Skeletal muscle cell (primary cell): ENCODE measurements at regions not wholly inside any gene's neighbourhood (a gene's known extent, or its start where the extent isn't known, plus 50 kb on each side); places are given as distances from the start of the nearest gene placed in this dataset.

Experiments
- DNase-seq: peaks from one replicate; pipeline ENCODE4 v3.0.0-alpha.2; 2010; ENCODE audit warnings: low read depth
- H3K4me3 ChIP-seq: 2 replicates; pipeline ENCODE4 v1.5.1; 2011; ENCODE audit warnings: low read depth, mild to moderate bottlenecking, control low read depth, low read length, moderate library complexity

DNA sequence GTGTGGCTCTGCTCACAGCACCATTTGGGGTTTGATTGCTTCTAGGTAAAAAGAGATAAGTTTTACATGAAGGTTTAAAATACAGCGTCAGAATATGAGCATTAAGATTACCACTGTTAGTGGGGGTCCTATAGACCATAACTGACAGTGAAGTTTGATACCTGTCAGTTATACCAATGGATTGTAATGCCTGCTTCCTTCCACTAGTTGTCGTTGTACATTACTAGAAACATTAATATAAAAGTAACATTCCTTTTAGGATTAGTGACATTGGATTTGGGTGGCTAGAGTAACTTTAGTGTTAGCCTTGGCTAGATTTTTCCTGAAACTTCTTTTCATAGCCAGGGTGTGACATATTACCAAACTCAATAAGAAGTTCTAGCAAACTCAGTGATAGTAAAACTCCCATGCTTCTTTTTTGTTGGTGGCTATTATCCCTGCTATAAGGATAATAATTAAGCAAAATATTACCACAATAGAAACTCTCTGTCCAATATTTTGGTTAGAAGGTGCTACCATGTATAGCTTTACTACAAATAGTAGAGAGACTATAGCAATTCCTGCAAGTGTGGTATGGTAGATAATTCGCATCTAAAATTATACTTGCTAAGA lies 57.1 kb downstream of the FAM181B start:
- no peak for DNase-seq
- H3K4me3 ChIP-seq: no peak overlapping the region

DNA sequence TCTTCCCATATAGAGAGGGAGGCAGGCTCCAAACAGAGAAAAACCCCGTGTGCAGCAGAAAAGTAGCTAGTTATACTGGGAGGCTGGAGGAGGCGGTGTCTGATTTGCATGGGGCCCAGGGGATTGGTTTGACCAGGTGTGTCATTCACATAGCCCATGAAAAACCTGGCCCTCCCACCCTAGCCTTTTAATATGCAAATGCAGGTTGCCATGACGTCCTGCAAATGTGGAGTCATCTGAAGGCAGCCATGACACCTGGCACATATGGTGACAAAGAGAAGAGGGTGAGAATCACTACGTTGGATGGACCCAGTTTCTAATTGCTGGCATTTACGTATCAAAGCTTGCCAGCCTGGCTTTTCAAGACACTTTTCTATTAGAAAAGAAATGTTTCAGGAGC lies 57.8 kb downstream of the FAM181B start:
- no peak for DNase-seq

DNA sequence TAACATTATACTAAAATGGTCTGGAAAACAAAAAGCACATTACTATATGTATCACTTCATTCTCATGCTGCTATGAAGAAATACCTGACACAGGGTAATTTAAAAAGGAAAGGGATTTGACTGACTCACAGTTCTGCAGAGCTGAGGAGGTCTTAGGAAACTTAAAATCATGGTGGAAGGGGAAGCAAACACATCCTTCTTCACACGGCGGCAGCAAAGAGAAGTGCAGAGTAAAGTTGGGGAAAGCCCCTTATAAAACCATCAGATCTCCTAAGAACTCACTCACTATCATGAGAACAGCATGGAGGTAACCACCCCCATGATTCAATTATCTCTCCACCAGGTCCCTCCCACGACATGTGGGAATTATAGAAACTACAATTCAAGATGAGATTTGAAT lies 60.0 kb downstream of the FAM181B start:
- no peak for DNase-seq
- no peak overlapping the region for H3K4me3 ChIP-seq

More for the DNA sequence above, 57.8 kb downstream of the FAM181B start:
- H3K4me3 ChIP-seq: no peak overlapping the region

DNA sequence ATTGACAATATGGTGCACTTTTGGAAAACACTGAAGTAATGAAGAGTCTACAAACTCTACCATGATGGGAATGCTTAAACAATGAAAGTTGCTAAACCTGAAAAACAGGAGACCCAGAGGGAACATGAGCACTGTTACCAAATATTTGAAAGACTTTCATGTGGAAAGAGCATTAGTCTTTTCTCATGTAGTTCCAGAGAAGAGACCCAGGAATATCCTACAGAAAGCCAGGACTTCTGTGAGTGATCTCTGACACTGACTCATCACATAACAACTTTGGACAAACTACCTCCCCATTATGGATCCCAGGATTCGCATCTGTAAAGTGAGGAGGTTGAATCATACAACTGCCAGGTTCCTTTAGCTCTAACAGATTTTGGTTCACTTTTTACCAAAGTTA lies 62.2 kb downstream of the FAM181B start:
- DNase-seq: no peak
- H3K4me3 ChIP-seq: no peak overlapping the region

DNA sequence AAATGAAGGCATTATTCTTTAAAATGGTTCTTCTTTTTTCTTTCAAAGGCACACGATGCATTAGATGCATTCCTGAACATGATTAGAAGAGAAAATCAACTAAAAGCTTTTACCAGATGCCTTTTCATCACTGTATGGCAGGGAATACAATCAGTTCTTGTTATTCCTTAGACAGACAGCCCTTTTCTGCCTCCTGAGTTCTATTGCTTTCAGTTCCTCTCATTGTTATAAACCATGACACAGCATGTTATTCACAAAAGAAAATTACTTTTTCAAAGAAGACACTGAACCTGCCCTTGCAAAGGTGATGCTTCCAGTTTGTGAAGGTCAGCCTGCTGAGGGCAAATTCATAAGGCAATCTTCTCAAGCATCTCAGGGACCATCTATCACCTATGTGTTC lies 70.1 kb downstream of the FAM181B start:
- H3K4me3 ChIP-seq: no peak overlapping the region
- no peak for DNase-seq

DNA sequence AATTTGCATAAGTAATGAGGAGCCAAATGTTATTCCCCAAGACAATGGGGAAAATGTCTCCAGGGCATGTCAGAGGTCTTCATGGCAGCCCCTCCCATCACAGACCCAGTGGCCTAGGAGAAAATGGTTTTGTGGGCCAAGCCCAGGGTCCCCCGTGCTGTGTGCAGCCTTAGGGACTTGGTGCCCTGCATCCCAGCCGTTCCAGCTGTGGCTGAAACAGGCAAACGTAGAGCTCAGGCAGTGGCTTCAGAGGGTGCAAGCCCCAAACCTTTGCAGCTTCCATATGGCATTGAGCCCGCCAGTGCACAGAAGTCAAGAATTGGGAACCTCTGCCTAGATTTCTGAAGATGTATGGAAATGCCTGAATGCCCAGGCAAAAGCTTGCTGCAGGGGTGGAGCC lies 79.9 kb downstream of the FAM181B start:
- DNase-seq: no peak

DNA sequence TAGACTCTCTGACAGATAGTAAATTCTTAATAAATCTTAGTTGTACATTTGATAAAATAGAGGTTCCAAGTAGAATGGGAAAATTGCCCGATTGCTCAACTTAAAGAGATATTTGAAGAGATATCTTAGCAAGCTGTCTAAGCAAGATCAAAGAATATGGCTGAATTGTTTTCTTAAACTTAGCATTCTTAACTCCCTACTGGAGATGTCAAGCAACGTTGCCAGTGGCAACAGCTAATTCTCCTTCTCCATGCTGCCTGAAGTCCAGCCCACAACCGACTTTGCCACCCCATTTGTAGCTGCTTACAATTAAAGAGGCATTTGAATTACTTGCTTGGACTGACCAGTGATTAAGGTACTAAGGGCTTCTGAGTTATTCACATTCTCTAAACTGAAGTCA lies 94.4 kb downstream of the FAM181B start:
- no peak overlapping the region for H3K4me3 ChIP-seq
- no peak for DNase-seq

More for the DNA sequence above, 79.9 kb downstream of the FAM181B start:
- no peak overlapping the region for H3K4me3 ChIP-seq

DNA sequence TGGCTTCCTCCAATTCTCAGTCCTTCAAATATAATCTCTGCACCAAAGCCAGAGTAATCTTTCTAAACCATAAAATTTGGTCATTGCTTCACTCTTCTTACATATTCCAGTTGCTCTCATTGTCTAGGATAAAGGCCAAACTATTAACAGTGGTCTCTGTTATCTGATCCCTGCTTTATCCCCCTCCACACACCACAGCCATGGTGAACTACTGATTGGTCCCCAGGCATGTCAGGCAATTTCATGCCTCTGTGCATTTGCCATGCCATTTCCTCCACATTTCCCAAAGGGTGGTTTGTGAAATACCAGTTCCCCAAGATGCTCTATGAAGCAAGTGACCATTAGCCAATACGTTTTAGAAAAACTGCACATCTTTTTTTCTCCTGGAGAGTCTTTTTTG lies 97.0 kb downstream of the FAM181B start:
- no peak for DNase-seq
- no peak overlapping the region for H3K4me3 ChIP-seq

DNA sequence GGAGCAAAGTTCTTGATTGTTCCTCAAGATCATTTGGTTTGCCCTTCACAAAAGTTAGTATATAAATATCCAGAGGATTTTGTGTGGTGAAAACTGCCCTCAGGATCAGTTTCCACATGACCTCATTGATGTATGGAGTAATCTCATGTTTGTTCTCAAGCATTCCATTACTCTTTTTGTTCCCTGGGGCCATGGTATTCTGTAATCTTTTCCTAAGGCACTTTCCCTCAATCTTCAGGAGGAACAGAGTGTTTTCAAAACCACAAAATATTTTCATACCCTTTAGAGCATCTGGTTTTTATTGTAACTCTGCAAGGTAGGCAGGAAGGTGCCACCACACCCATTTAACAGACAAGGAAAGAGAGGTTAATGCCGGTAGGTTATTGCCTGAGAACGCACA lies 99.6 kb downstream of the FAM181B start:
- no peak for DNase-seq
- no peak overlapping the region for H3K4me3 ChIP-seq

DNA sequence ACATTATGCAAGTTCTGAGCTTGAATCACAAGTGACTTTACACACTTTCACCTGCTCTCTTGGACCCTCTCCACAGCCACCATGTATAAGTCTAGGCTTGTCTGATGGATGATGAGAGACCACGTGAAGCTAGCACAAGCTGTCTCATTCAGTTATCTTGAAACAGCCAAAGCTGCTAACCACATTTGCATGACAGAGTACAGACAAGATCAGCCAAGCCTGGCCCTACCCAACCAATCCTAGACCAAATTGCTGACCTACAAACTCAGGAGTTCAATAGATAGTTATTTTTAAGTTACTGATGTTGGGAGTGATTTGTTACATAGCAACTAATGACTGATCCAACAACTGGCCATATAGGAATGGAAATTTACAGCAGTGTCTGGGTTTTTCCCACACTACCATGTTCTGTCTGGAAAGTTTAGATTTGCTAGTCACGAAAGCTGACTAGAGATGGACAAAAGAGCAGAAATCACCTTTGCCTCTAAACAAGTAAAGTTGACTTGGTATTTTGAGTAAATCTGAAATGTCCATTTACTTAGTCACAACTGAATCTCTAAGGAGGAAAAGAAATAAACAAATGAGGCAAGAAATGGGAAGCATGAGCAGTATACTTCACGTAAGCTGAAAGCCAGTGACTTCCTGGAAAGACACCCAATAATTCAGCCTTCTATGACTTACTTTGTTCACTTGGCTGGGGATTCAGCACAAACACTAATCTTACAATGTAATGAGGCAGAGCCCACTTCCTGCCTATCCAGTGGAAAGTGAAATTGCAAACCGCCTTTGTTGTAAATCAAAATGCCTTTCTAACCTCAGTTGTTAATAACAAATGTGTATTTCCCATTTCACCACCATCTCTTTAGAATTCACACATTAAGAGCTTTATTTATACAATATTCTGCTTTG lies 101.7 kb downstream of the FAM181B start:
- DNase-seq: no peak

DNA sequence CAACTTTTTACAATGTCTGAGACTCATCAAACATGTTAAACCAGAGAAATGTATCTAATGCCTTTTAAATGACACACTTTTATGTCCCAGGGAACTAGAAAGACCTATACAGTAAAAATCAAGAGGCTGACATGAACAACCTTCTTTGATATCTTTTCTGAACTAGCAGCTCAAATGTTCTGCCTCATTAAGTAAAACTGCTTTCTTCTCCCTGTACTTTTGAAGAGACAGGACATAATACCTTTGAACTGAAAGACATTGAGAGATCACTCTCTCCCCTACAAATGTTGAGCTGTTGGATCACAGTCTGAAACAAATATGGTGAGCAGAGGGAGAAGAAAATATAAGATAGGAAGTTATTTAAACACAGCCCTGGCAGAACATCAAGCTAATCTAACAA lies 123.0 kb downstream of the FAM181B start:
- DNase-seq: no peak
- no peak overlapping the region for H3K4me3 ChIP-seq

More for the DNA sequence above, 101.7 kb downstream of the FAM181B start:
- no peak overlapping the region for H3K4me3 ChIP-seq

DNA sequence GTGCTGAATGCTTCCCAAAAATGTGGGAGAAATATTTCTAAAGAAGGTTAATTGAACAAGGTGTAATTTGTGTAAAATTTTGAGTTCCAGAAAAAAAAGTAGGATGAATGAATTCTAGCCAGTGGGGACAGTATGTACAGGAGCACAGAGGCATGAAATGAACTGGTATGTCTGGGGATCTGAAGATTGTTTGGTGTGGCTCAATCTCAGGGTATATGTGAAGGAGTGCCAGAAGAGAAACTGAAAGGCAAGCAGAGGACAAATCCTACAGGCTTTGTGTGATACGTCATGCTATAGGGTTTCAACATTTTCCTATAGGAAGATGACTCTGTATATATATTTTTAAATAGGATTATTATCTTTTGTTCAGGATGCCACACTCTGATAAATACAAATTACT lies 126.9 kb downstream of the FAM181B start:
- no peak overlapping the region for H3K4me3 ChIP-seq
- no peak for DNase-seq

DNA sequence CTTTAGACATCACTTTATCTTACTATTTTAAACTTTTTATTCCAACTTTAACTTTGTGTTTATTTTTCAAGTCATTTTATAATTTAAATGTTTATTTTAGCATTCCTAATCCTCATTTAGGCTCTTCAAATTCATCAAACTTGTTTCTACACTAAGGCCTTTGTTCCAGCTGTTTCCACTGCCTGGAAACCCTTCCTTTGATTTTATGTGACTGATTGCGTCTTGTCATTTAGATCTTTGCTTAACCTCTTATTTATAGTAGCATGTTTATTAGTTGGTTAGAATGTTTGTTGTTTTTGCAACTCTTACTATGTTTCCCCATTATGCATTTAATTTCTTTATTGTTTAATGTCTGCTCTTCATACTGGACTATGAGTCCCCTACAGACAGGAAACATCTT lies 132.0 kb downstream of the FAM181B start:
- H3K4me3 ChIP-seq: no peak overlapping the region
- no peak for DNase-seq

DNA sequence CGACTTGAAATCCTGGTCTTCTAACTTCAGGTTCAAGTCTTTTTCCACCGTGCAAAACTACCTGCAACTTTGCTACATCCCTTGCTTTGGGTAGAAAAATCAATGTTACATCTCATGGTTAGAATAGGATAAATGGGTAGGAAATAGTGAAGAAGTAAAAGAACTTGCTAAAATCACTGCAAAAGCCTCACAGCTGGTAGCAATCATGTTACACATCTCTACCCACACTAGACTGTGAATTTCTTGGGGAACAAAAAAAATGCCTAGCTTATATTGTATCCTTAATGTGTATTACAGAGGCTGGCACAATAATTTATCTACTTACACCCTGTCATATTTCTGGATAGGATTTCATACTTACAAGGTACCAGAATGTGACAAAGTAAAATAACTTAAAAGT lies 133.8 kb downstream of the FAM181B start:
- no peak overlapping the region for H3K4me3 ChIP-seq
- no peak for DNase-seq

DNA sequence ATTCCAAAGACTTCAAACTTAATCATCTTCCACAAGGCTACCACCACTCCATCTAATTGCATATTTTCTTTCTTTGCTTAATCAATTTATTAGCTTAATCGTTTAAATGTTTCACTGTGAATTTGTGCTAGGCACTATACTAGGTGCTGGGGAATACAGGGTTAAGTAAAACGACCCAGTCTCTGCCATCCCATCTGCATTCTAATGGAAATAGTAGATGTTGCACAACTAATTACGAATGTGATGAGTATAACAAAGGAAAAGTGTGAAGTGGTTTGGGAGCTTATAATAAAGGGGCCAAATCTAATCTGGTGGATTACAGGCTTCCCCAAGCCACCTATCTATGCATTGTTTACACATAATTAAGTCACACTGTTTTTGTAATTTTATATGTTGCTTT lies 147.1 kb downstream of the FAM181B start:
- DNase-seq: no peak
- H3K4me3 ChIP-seq: no peak overlapping the region

DNA sequence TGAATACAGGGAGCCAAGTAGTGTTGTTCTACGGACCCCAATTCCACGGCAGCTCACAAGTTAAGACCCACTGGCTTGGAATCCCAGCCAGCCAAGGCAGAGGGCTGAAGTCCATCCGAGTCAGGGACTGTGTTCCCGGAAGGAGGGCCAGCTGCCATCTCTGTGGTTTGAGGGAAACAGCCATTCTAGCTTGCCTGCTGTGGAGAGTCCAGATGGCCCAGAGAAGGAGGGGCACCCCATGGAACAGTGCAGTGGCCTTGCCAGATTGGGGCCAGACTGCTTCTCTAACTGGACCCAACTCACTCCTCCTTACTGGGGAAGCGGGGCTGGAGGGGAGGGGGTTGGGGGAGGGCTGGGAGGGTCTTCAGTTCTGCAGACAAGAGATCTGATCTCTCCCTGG lies 156.4 kb downstream of the FAM181B start:
- no peak for DNase-seq
- no peak overlapping the region for H3K4me3 ChIP-seq

DNA sequence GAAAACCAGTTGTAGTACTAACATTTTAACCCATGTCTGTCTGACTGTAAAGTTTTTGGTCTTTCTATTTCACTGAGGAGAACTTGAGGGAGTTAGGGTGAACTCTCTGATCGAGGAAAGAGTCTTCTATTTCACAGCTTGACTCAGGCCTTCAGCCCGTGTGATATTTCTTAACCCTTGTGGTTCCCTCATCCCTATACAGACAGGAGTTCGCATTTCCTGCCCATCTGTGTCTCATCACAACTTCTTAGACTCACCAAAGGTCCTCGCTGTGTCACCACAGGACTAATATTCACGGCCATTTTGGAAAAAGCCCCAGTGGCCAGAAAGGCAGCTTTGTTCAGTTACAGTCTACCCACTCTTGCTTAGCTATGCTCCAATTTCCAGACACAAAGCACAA lies 172.8 kb downstream of the FAM181B start:
- no peak overlapping the region for H3K4me3 ChIP-seq
- no peak for DNase-seq

DNA sequence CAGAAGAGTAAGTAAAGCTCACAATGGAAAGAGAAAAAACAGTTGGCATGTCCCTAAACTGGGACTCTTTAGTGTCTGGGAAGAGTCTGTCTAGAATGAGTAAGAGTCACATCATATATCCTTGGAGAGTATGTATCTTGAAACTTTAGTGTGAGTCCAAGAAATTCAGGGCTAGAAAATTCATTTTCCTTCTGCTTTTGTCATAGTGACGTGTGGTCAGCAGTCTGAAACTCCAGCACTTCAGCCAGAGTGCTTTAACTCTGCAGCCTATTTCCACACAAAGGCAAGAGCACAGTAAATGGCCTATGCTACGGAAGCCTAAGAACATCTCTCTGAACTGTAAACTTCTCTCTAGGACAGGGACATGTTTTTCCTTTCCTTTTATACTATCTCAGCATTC lies 174.1 kb downstream of the FAM181B start:
- no peak for DNase-seq
- no peak overlapping the region for H3K4me3 ChIP-seq

DNA sequence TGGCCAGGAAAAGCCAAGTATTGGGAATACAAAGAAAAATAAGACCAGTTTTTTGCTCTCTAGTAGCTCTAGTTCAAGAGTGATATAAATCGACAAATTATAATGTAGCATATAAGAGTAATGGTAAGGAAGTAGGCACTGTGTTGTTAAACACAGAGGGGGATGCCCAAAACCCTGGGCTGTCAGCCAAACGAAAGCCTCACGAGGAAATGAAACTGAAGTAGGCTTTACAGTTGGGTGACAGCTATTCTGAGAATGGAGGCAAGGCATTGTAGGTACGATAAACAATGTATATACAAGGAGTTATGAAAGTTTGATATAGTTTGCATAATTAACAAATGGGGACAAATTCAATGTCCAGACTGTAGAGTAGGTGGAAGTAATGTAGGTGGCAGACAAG lies 176.4 kb downstream of the FAM181B start:
- H3K4me3 ChIP-seq: no peak overlapping the region
- no peak for DNase-seq

DNA sequence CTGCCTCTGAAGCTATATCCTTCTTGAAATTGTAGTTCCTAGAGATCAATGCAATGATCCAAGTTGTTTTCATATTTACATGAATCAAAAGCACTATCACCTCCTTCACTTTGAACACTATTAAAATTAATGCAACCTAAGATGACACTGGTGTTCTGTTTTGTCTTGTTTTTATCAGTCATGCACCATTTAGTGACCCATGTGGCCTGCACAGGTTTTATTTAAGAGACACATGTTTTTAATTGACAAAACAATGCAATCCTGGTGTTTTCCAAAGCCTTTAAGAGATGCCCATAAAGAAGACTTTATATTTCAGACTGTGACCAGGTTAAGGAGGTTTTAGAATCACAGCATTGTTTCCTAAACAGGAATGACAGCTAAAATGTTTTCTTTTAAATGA lies 177.5 kb downstream of the FAM181B start:
- DNase-seq: no peak
- no peak overlapping the region for H3K4me3 ChIP-seq
